GM12892 (cell line): ENCODE measurements at regions not wholly inside any gene's neighbourhood (a gene's known extent, or its start where the extent isn't known, plus 50 kb on each side); places are given as distances from the start of the nearest gene placed in this dataset.

Experiments used
- DNase-seq: peaks from one replicate; pipeline ENCODE4 v3.0.0; 2011; ENCODE audit not compliant: insufficient read length
- FAIRE-seq: peaks from 2 replicates; lab custom pipeline; 2011; peaks lifted over from hg19 to GRCh38; lab: Jason Lieb, UNC
- POLR2A ChIP-seq: IDR thresholded peaks from 2 replicates; pipeline ENCODE4 v1.6.1; 2011; ENCODE audit warnings: low read depth, low read length, control low read depth
- POLR2AphosphoS5 ChIP-seq: IDR thresholded peaks from 2 replicates; pipeline ENCODE4 v1.6.1; 2011; ENCODE audit warnings: low read depth, low read length, control low read depth
- TAF1 ChIP-seq: IDR thresholded peaks from 2 replicates; pipeline ENCODE4 v1.6.1; 2011; ENCODE audit warnings: low read depth, mild to moderate bottlenecking, control low read depth, low read length, borderline replicate concordance

- FAIRE-seq, result no peak
- DNase-seq, result no peak
- no peak for TF ChIP-seq TAF1
Measured at GRCh38 chr2:236676136-236676873, 106.7 kb downstream of the ACKR3 start.

- DNase-seq (no peak), FAIRE-seq (no peak)
- no peak for TF ChIP-seq POLR2AphosphoS5
- TF ChIP-seq POLR2A, result no peak
- TF ChIP-seq TAF1, result no peak
Measured at GRCh38 chr2:236677368-236677767, 107.7 kb downstream of the ACKR3 start.

GRCh38 chr2:236678307-236678975, 108.8 kb downstream of the ACKR3 start:
- DNase-seq (no peak), FAIRE-seq (no peak)
- TF ChIP-seq TAF1 (no peak), POLR2AphosphoS5 (no peak), POLR2A (no peak)

- FAIRE-seq, result no peak
- TF ChIP-seq TAF1 (no peak), POLR2A (no peak), POLR2AphosphoS5 (no peak)
- no peak for DNase-seq
Measured at GRCh38 chr2:236679884-236680860, 110.5 kb downstream of the ACKR3 start.

- TF ChIP-seq POLR2A (no peak), POLR2AphosphoS5 (no peak), TAF1 (no peak)
- DNase-seq (no peak), FAIRE-seq (no peak)
Measured at GRCh38 chr2:236682651-236683422, 113.2 kb downstream of the ACKR3 start.

GRCh38 chr2:236684504-236685256, 115.1 kb downstream of the ACKR3 start:
- FAIRE-seq, result no peak
- DNase-seq, result no peak
- TF ChIP-seq POLR2AphosphoS5 (no peak), POLR2A (no peak), TAF1 (no peak)

GRCh38 chr2:236685361-236685760, 115.7 kb downstream of the ACKR3 start:
- no peak for DNase-seq

GRCh38 chr2:236685979-236686520, 116.4 kb downstream of the ACKR3 start:
- DNase-seq, result no peak
- no peak for FAIRE-seq
- no peak for TF ChIP-seq TAF1

More at GRCh38 chr2:236685361-236685760, 115.7 kb downstream of the ACKR3 start:
- TF ChIP-seq POLR2AphosphoS5, result no peak
- TF ChIP-seq TAF1, result no peak
- TF ChIP-seq POLR2A, result no peak
- no peak for FAIRE-seq

- no peak for DNase-seq
- TF ChIP-seq POLR2A, result no peak
- TF ChIP-seq TAF1, result no peak
- no peak for TF ChIP-seq POLR2AphosphoS5
- FAIRE-seq, result no peak
Measured at GRCh38 chr2:236686561-236686960, 116.9 kb downstream of the ACKR3 start.

GRCh38 chr2:236687296-236687965, 117.8 kb downstream of the ACKR3 start:
- FAIRE-seq (no peak), DNase-seq (no peak)
- TF ChIP-seq POLR2A (no peak), POLR2AphosphoS5 (no peak), TAF1 (no peak)
